OCI-LY7 (cell line): ENCODE measurements at regions not wholly inside any gene's neighbourhood (a gene's known extent, or its start where the extent isn't known, plus 50 kb on each side); places are given as distances from the start of the nearest gene placed in this dataset.

ENCODE experiments used
- BruUV-seq: library from RNA; stranded (reverse); fragments of 400-500 nt; replicated peaks from 2 replicates; lab custom pipeline; 2021; lab: Mats Ljungman, UMichigan
- CTCF ChIA-PET: fragments of 300-600 bp; sonication (Branson Sonifier 250); formaldehyde crosslinking; loops from one replicate; lab custom pipeline; 2022; ENCODE audit warnings: antibody characterized with exemption; ENCODE audit not compliant: unreplicated experiment; lab: Charles Lee
- POLR2A ChIA-PET: fragments of 300-600 bp; sonication (Branson Sonifier 250); formaldehyde crosslinking; loops from one replicate; lab custom pipeline; 2022; ENCODE audit warnings: antibody characterized with exemption; lab: Charles Lee
- DNase-seq: peaks from one replicate; pipeline ENCODE4 v3.0.0-alpha.2; 2015; ENCODE audit warnings: low spot score
- H2AFZ ChIP-seq: fragments of 200-600 bp; sonication (generic), shearing (Covaris generic); 2 replicates; pipeline ENCODE4 v1.6.1; 2014; ENCODE audit warnings: mild to moderate bottlenecking, antibody characterized with exemption, low read length, moderate library complexity
- H3K27ac ChIP-seq: fragments of 200-600 bp; sonication (generic); 2 replicates; pipeline ENCODE4 v1.5.1; 2014; ENCODE audit warnings: mixed run types, low read depth, mild to moderate bottlenecking, moderate library complexity, low read length, inconsistent platforms; ENCODE audit not compliant: poor library complexity, severe bottlenecking
- H3K36me3 ChIP-seq: fragments of 200-600 bp; sonication (generic); 2 replicates; pipeline ENCODE4 v1.6.1; 2014; ENCODE audit warnings: mild to moderate bottlenecking, antibody characterized with exemption, low read length, moderate library complexity, mixed read lengths; ENCODE audit not compliant: insufficient read depth
- H3K4me1 ChIP-seq: fragments of 200-600 bp; sonication (generic); 2 replicates; pipeline ENCODE4 v1.5.1; 2014; ENCODE audit warnings: mild to moderate bottlenecking, low read length; ENCODE audit not compliant: insufficient read depth, poor library complexity, severe bottlenecking
- H3K4me2 ChIP-seq: fragments of 200-600 bp; sonication (generic); 2 replicates; pipeline ENCODE4 v1.6.1; 2014; ENCODE audit warnings: mild to moderate bottlenecking, low read length
- H3K4me3 ChIP-seq: fragments of 200-600 bp; sonication (generic); 2 replicates; pipeline ENCODE4 v1.5.1; 2014; ENCODE audit warnings: mild to moderate bottlenecking, low read depth, low read length; ENCODE audit not compliant: poor library complexity, severe bottlenecking
- H3K79me2 ChIP-seq: fragments of 200-600 bp; sonication (generic); 2 replicates; pipeline ENCODE4 v1.6.1; 2016; ENCODE audit warnings: low read depth, mild to moderate bottlenecking, low read length, moderate library complexity, mixed read lengths; ENCODE audit not compliant: insufficient read depth
- H3K9me2 ChIP-seq: fragments of 200-600 bp; sonication (generic); 2 replicates; pipeline ENCODE4 v1.6.1; 2016; ENCODE audit warnings: mild to moderate bottlenecking, low read length, mixed read lengths; ENCODE audit not compliant: insufficient read depth
- H3K9me3 ChIP-seq: fragments of 200-600 bp; sonication (generic); 2 replicates; pipeline ENCODE4 v1.6.1; 2014; ENCODE audit warnings: mild to moderate bottlenecking, mixed run types, low read length, mixed read lengths
- H4K20me1 ChIP-seq: fragments of 200-600 bp; sonication (generic); 2 replicates; pipeline ENCODE4 v1.6.1; 2014; ENCODE audit warnings: mild to moderate bottlenecking, antibody characterized with exemption, low read length, moderate library complexity, mixed read lengths; ENCODE audit not compliant: insufficient read depth
- CTCF ChIP-seq: fragments of 200-600 bp; sonication (generic); conservative IDR thresholded peaks from 2 replicates; pipeline ENCODE4 v1.5.1; 2014; ENCODE audit warnings: mild to moderate bottlenecking, antibody characterized with exemption, low read length, moderate library complexity, mixed read lengths
- EZH2phosphoT487 ChIP-seq: fragments of 200-600 bp; sonication (generic); IDR thresholded peaks from 2 replicates; pipeline ENCODE4 v1.6.1; 2018; ENCODE audit warnings: low read depth, borderline replicate concordance, mild to moderate bottlenecking, mixed run types, antibody characterized with exemption, low read length, moderate library complexity, mixed read lengths
- intact Hi-C: fragments of 100-400 bp; cut with micrococcal nuclease; formaldehyde crosslinking; loops from one replicate; pipeline ENCODE4 v1.10.0; 2022; ENCODE audit not compliant: unreplicated experiment

GRCh38 chr2:9156483-9156882 lies 50.1 kb upstream of the ASAP2 start:
- Histone ChIP-seq H3K4me3 (no peak overlapping the region), H3K27ac (no peak overlapping the region), H3K9me3 (no peaks in the 10 kb centered on the region), H3K36me3 (no peaks in the 10 kb centered on the region), H3K79me2 (no peaks in the 10 kb centered on the region), H4K20me1 (no peaks in the 10 kb centered on the region), H2AFZ (no peak overlapping the region), H3K9me2 (no peaks in the 10 kb centered on the region), H3K4me1 (no peaks in the 10 kb centered on the region), H3K4me2 (no peak overlapping the region)
- POLR2A ChIA-PET = interaction anchor here (0.6 kb wide), 1 partner anchor 134 kb away, joined by 3 read pairs; no protein-coding TSS in a partner anchor
- intact Hi-C loops = no loop called here
- no peak for DNase-seq
- CTCF ChIA-PET = no interaction called here
- TF ChIP-seq EZH2phosphoT487 (no peak), CTCF (no peak)
- BruUV-seq = no TSS peak

GRCh38 chr2:9154061-9154460 lies 52.6 kb upstream of the ASAP2 start:
- Histone ChIP-seq H3K36me3 (no peaks in the 10 kb centered on the region), H3K4me3 (no peak overlapping the region), H3K9me3 (no peaks in the 10 kb centered on the region), H3K27ac (no peak overlapping the region), H2AFZ (no peak overlapping the region), H4K20me1 (no peaks in the 10 kb centered on the region), H3K9me2 (no peaks in the 10 kb centered on the region), H3K4me1 (no peaks in the 10 kb centered on the region), H3K4me2 (no peak overlapping the region), H3K79me2 (no peaks in the 10 kb centered on the region)
- POLR2A ChIA-PET = no interaction called here
- TF ChIP-seq CTCF = no peak
- no peak for TF ChIP-seq EZH2phosphoT487
- no TSS peak for BruUV-seq
- DNase-seq = no peak
- CTCF ChIA-PET = no interaction called here
- intact Hi-C loops = no loop called here

- Histone ChIP-seq H3K27ac (no peak overlapping the region), H3K9me3 (no peaks in the 10 kb centered on the region), H3K4me1 (no peaks in the 10 kb centered on the region), H3K79me2 (no peaks in the 10 kb centered on the region), H4K20me1 (no peaks in the 10 kb centered on the region), H3K9me2 (no peaks in the 10 kb centered on the region), H3K4me3 (no peak overlapping the region), H3K36me3 (no peaks in the 10 kb centered on the region), H3K4me2 (no peak overlapping the region), H2AFZ (no peak overlapping the region)
- CTCF ChIA-PET = no interaction called here
- TF ChIP-seq CTCF = no peak
- TF ChIP-seq EZH2phosphoT487 = no peak
- POLR2A ChIA-PET = no interaction called here
- intact Hi-C loops = no loop called here
- BruUV-seq = no TSS peak
- no peak for DNase-seq
These were observed 53.0 kb upstream of the ASAP2 start for GRCh38 chr2:9153643-9153980.
